Peyer's patch (tissue), 4 donors: ENCODE measurements at regions not wholly inside any gene's neighbourhood (a gene's known extent, or its start where the extent isn't known, plus 50 kb on each side); places are given as distances from the start of the nearest gene placed in this dataset.

ENCODE experiments used
- DNase-seq, 3 donors: peaks; one replicate each; pipeline ENCODE4 v3.0.0-alpha.2; 2017 to 2019
- H3K27ac ChIP-seq, 4 donors: fragments of 200-600 bp; sonication (generic); one replicate each; pipeline ENCODE4 v1.5.1; 2016 to 2019
- H3K27me3 ChIP-seq, 2 donors: fragments of 200-600 bp; sonication (generic); one replicate each; pipeline ENCODE4 v1.5.1; 2019
- H3K36me3 ChIP-seq, 3 donors: fragments of 200-600 bp; sonication (generic); one replicate each; pipeline ENCODE4 v1.5.1; 2016 to 2019
- H3K4me1 ChIP-seq, 4 donors: fragments of 200-600 bp; sonication (generic); one replicate each; pipeline ENCODE4 v1.5.1; 2016 to 2019
- H3K4me3 ChIP-seq, 4 donors: fragments of 200-600 bp; sonication (generic); 1 replicate in 3 of 4; 2 replicates in 1 of 4; pipeline ENCODE4 v1.5.1; 2016 to 2019; ENCODE audit warnings: mild to moderate bottlenecking in 1 of 4
- H3K9me3 ChIP-seq, 4 donors: fragments of 200-600 bp; sonication (generic); one replicate each; pipeline ENCODE4 v1.5.1; 2016 to 2019; ENCODE audit warnings: mild to moderate bottlenecking in 1 of 4
- CTCF ChIP-seq, 6 experiments: fragments of 450-650 bp in 4 of 6; fragments of 200-600 bp in 2 of 6; sonication (generic) in 1 of 6; IDR thresholded peaks; one replicate each; pipeline ENCODE4 v1.5.1; 2017 to 2019; ENCODE audit warnings: antibody characterized with exemption in 6 of 6, mild to moderate bottlenecking in 3 of 6, moderate library complexity in 1 of 6
- POLR2A ChIP-seq, 2 donors: fragments of 450-650 bp; IDR thresholded peaks; one replicate each; pipeline ENCODE4 v1.5.1; 2017; ENCODE audit warnings: antibody characterized with exemption in 2 of 2, mild to moderate bottlenecking in 2 of 2, moderate library complexity in 2 of 2

GRCh38 chr14:54105898-54106297, 149.3 kb upstream of the BMP4 start:
- Histone ChIP-seq H3K4me3 (no peak overlapping the region), H3K4me1 (no peaks in the 10 kb centered on the region), H3K27ac (no peak overlapping the region), H3K9me3 (no peaks in the 10 kb centered on the region), H3K36me3 (no peaks in the 10 kb centered on the region), H3K27me3 (no peaks in the 10 kb centered on the region)
- TF ChIP-seq POLR2A (IDR thresholded peaks at IDR 0.05) = no peak
- no peak for TF ChIP-seq CTCF (IDR thresholded peaks at IDR 0.05)
- peak in 2 of 3 donors; percentile 43 to 46 for DNase-seq

DNA sequence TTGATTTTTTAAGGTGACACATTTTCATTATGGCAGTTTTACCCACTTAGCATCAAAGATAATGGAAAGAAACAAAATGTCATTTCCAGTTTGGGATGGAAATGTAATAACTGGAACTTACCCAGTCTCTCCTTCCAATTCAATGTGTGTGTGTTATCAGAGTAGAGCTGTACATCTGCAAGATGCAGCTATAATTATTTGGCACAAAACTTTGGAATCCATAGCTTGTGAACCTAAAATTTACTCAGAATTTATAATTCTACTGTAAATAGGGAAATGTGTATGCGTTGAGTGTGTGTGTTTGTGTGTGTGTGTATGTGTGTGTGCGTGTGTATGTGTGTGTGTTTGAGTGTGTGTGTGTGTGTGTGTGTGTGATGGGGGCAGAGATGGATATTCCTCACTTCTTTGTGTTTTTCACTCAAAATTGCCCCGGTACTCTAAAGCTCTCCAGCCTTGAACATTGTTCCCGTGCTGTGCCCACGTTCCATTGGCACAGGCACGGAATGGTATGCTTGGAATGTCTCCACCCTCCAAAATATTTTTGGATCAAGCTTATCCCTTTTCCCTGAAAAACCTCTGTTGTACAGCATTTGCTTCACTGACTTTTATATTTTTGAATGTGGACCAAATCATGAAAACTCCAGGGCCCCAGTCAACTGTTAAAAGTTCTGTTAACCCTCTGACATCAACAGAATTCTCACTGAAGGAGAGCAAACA, 150.2 kb upstream of the BMP4 start:
- no peak for DNase-seq
- H3K4me3 ChIP-seq = no peak overlapping the region
- H3K9me3 ChIP-seq = no peaks in the 10 kb centered on the region
- H3K36me3 ChIP-seq = no peaks in the 10 kb centered on the region
- no peak for TF ChIP-seq CTCF (IDR thresholded peaks at IDR 0.05)
- TF ChIP-seq POLR2A (IDR thresholded peaks at IDR 0.05) = no peak
- no peaks in the 10 kb centered on the region for H3K27me3 ChIP-seq
- no peaks in the 10 kb centered on the region for H3K4me1 ChIP-seq
- H3K27ac ChIP-seq = no peak overlapping the region

DNA sequence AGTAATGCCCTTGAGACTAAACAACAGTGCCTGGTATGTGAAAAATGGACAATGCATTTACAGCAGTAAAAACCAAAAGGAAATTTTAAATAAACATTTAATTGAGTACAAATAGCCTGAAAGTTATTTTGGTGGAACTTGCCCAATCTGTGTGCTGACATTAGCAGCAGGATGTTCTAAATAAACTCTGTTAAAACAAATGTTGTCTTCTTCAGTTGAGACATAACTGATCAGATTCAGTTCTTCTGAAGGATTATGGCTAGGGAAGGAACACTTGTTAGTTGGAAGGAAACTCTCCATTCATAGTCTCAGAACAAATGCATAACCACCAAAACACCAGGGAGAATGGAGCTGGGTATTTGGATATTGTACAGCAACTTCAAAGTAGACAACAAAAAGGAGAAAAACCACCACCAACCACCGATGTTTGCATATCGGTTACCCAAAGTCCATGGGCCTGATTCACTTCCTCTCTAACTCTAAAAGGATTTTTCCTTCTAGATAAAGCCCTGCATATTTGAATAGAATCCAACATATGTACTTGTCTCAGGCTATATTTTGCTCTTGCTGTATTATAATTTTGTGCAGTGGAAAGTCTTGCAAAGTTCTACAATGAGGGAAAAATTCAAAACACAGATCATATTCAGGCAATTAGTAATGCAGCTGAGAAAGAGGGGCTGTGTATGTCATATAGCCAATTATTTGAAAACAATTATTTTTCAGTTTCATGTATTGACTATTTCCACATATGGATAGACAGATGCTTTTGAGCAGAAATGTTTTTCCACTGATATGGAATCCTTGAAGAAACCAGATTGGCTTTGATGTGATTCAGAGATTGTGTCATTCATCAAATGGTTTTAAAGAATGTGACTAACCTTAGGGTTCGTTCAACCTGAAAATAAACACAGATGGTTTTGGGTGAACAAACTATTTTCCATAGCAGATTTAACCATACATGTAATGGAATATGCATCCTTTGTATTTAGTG, 152.2 kb upstream of the BMP4 start:
- DNase-seq = no peak
- no peaks in the 10 kb centered on the region for H3K27me3 ChIP-seq
- TF ChIP-seq POLR2A (IDR thresholded peaks at IDR 0.05) (no peak), CTCF (IDR thresholded peaks at IDR 0.05) (no peak)
- no peak overlapping the region for H3K27ac ChIP-seq
- no peaks in the 10 kb centered on the region for H3K36me3 ChIP-seq
- no peaks in the 10 kb centered on the region for H3K9me3 ChIP-seq
- H3K4me3 ChIP-seq = no peak overlapping the region
- H3K4me1 ChIP-seq = no peaks in the 10 kb centered on the region

GRCh38 chr14:54109521-54110120, 153.0 kb upstream of the BMP4 start:
- Histone ChIP-seq H3K27ac (no peak overlapping the region), H3K4me3 (no peak overlapping the region), H3K9me3 (no peaks in the 10 kb centered on the region), H3K4me1 (no peaks in the 10 kb centered on the region), H3K27me3 (no peaks in the 10 kb centered on the region), H3K36me3 (no peaks in the 10 kb centered on the region)
- no peak for TF ChIP-seq CTCF (IDR thresholded peaks at IDR 0.05)
- TF ChIP-seq POLR2A (IDR thresholded peaks at IDR 0.05) = no peak
- no peak for DNase-seq

DNA sequence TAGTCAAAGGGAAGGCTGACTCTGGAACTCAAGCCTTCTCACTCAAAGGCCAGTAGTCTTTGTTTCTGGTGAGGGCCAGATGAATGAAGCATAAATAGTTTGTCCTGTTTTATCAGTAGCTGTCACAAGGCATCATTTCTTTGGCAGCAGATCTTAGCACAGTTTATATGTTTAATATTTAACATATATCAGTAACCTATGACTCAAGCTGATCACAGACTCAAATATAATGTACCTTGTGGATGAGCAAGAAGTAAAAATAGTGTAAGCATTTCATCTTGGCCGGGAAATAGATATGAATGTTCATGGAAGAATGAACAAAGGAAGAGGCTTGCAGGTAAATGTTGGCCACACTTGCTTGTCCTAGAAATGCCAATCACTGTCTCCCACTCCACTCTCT, 158.3 kb upstream of the BMP4 start:
- Histone ChIP-seq H3K4me3 (no peak overlapping the region), H3K27me3 (no peaks in the 10 kb centered on the region), H3K4me1 (no peaks in the 10 kb centered on the region), H3K36me3 (no peaks in the 10 kb centered on the region), H3K27ac (no peak overlapping the region), H3K9me3 (no peaks in the 10 kb centered on the region)
- TF ChIP-seq CTCF (IDR thresholded peaks at IDR 0.05) (no peak), POLR2A (IDR thresholded peaks at IDR 0.05) (no peak)
- DNase-seq = no peak
